ENCODE measurements at regions not wholly inside any gene's neighbourhood (a gene's known extent, or its start where the extent isn't known, plus 50 kb on each side); places are given as distances from the start of the nearest gene placed in this dataset.

- Mint-ChIP-seq H3K9me3 (no peaks in the 10 kb centered on the region), H3K36me3 (no peaks in the 10 kb centered on the region), H3K4me3 (no peak overlapping the region), H3K27ac (no peak overlapping the region), H3K27me3 (ENCODE audit: low read depth) (peaks cover 2% of the 10 kb centered on the region), H3K4me1 (no peaks in the 10 kb centered on the region)
- no peak for TF ChIP-seq CTCF (IDR thresholded peaks at IDR 0.05; ENCODE audit: unreplicated experiment)
- DNase-seq (ENCODE audit: low spot score in 2 of 2, unreplicated experiment in 2 of 2): no peak
Observed at GRCh38 chr1:219500327-219500897, 112.5 kb downstream of the ZC3H11B start.

- no peaks in the 10 kb centered on the region for H3K36me3 Mint-ChIP-seq
- no peak for TF ChIP-seq CTCF (IDR thresholded peaks at IDR 0.05; ENCODE audit: unreplicated experiment)
- no peaks in the 10 kb centered on the region for H3K9me3 Mint-ChIP-seq
- no peak overlapping the region for H3K27ac Mint-ChIP-seq
- H3K4me1 Mint-ChIP-seq: no peaks in the 10 kb centered on the region
- DNase-seq (ENCODE audit: low spot score in 2 of 2, unreplicated experiment in 2 of 2): no peak
- H3K4me3 Mint-ChIP-seq: no peak overlapping the region
- H3K27me3 Mint-ChIP-seq (ENCODE audit: low read depth): no peaks in the 10 kb centered on the region
Observed at GRCh38 chr1:219498666-219499065, 114.2 kb downstream of the ZC3H11B start.

GRCh38 chr1:219495737-219496408 lies 117.0 kb downstream of the ZC3H11B start:
- Mint-ChIP-seq H3K4me3 (no peak overlapping the region), H3K4me1 (no peaks in the 10 kb centered on the region), H3K27me3 (ENCODE audit: low read depth) (no peaks in the 10 kb centered on the region), H3K27ac (no peak overlapping the region), H3K9me3 (no peaks in the 10 kb centered on the region), H3K36me3 (no peaks in the 10 kb centered on the region)
- DNase-seq (ENCODE audit: low spot score in 2 of 2, unreplicated experiment in 2 of 2): no peak
- TF ChIP-seq CTCF (IDR thresholded peaks at IDR 0.05; ENCODE audit: unreplicated experiment): no peak

- no peak for TF ChIP-seq CTCF (IDR thresholded peaks at IDR 0.05; ENCODE audit: unreplicated experiment)
- Mint-ChIP-seq H3K4me3 (no peak overlapping the region), H3K36me3 (no peaks in the 10 kb centered on the region), H3K27me3 (ENCODE audit: low read depth) (no peaks in the 10 kb centered on the region), H3K4me1 (no peaks in the 10 kb centered on the region), H3K9me3 (no peaks in the 10 kb centered on the region), H3K27ac (no peak overlapping the region)
- DNase-seq (ENCODE audit: low spot score in 2 of 2, unreplicated experiment in 2 of 2): no peak
Observed at GRCh38 chr1:219492717-219493116, 120.2 kb downstream of the ZC3H11B start.

GRCh38 chr1:219490566-219490965 lies 122.3 kb downstream of the ZC3H11B start:
- no peaks in the 10 kb centered on the region for H3K27me3 Mint-ChIP-seq (ENCODE audit: low read depth)
- no peak overlapping the region for H3K27ac Mint-ChIP-seq
- no peaks in the 10 kb centered on the region for H3K36me3 Mint-ChIP-seq
- no peak for TF ChIP-seq CTCF (IDR thresholded peaks at IDR 0.05; ENCODE audit: unreplicated experiment)
- DNase-seq (ENCODE audit: low spot score in 2 of 2, unreplicated experiment in 2 of 2): no peak
- no peaks in the 10 kb centered on the region for H3K9me3 Mint-ChIP-seq
- H3K4me3 Mint-ChIP-seq: no peak overlapping the region
- H3K4me1 Mint-ChIP-seq: no peaks in the 10 kb centered on the region
